ENCODE measurements at regions not wholly inside any gene's neighbourhood (a gene's known extent, or its start where the extent isn't known, plus 50 kb on each side); places are given as distances from the start of the nearest gene placed in this dataset.
A peak's percentile ranks its signal among the peaks of the same experiment; 100 is the strongest.

GRCh38 chr16:85162478-85163277 is 50.4 kb upstream of the CIBAR2 start:
- Histone ChIP-seq H3K27ac (ENCODE audit: low read depth, low read length) (no peak overlapping the region), H3K23ac (ENCODE audit: low read length) (no peak overlapping the region), H2BK120ac (ENCODE audit: insufficient read depth, low read length, poor library complexity) (no peak overlapping the region), H2BK12ac (ENCODE audit: low read length) (peak overlapping the region; percentile 29), H4K12ac (ENCODE audit: low read depth, low read length) (no peak overlapping the region), H3K27me3 (ENCODE audit: insufficient read depth, low read length) (no peaks in the 10 kb centered on the region), H3K4me2 (ENCODE audit: low read length) (no peak overlapping the region), H3K4me1 (ENCODE audit: control insufficient read depth in 1 of 2, insufficient read depth in 2 of 2, low read length in 2 of 2) (peaks cover 4 to 12% of the 10 kb centered on the region in 2 experiments), H3K4me3 (ENCODE audit: low read depth, low read length) (no peak overlapping the region), H3K9ac (ENCODE audit: low read length) (no peak overlapping the region), H2BK5ac (ENCODE audit: low read depth, low read length, poor library complexity) (no peak overlapping the region), H3K14ac (ENCODE audit: low read length) (peak overlapping the region; percentile 10), H2AK5ac (ENCODE audit: low read length) (no peak overlapping the region), H4K91ac (ENCODE audit: low read depth, low read length) (no peak overlapping the region), H3K79me1 (ENCODE audit: low read length) (peaks cover 2% of the 10 kb centered on the region), H2AFZ (ENCODE audit: insufficient read depth, low read length, poor library complexity) (no peak overlapping the region), H3K18ac (ENCODE audit: low read length) (no peak overlapping the region), H4K8ac (ENCODE audit: low read depth, low read length) (no peak overlapping the region), H3K4ac (ENCODE audit: low read depth, low read length) (no peak overlapping the region), H3K79me2 (ENCODE audit: control insufficient read depth, insufficient read depth, low read length, poor library complexity) (no peaks in the 10 kb centered on the region), H3K36me3 (ENCODE audit: control insufficient read depth in 1 of 2, insufficient read depth in 2 of 2, low read length in 2 of 2) (no peaks in the 10 kb centered on the region), H3K9me3 (ENCODE audit: insufficient read depth, low read depth, low read length) (no peaks in the 10 kb centered on the region)
- WGBS (ENCODE audit: extremely low coverage, insufficient coverage, insufficient read length): no CpG with 5 or more reads among the region's 36 CpGs
- peak in 1 of 2 donors; percentile 27 for DNase-seq

GRCh38 chr16:85163278-85164112 is 51.2 kb upstream of the CIBAR2 start:
- Histone ChIP-seq H3K4me3 (ENCODE audit: low read depth, low read length) (no peak overlapping the region), H2BK5ac (ENCODE audit: low read depth, low read length, poor library complexity) (no peak overlapping the region), H2AK5ac (ENCODE audit: low read length) (no peak overlapping the region), H3K18ac (ENCODE audit: low read length) (no peak overlapping the region), H3K36me3 (ENCODE audit: control insufficient read depth in 1 of 2, insufficient read depth in 2 of 2, low read length in 2 of 2) (no peaks in the 10 kb centered on the region), H3K79me1 (ENCODE audit: low read length) (no peaks in the 10 kb centered on the region), H3K9ac (ENCODE audit: low read length) (no peak overlapping the region), H4K91ac (ENCODE audit: low read depth, low read length) (no peak overlapping the region), H3K79me2 (ENCODE audit: control insufficient read depth, insufficient read depth, low read length, poor library complexity) (no peaks in the 10 kb centered on the region), H3K27ac (ENCODE audit: low read depth, low read length) (no peak overlapping the region), H3K27me3 (ENCODE audit: insufficient read depth, low read length) (no peaks in the 10 kb centered on the region), H2AFZ (ENCODE audit: insufficient read depth, low read length, poor library complexity) (no peak overlapping the region), H3K14ac (ENCODE audit: low read length) (no peak overlapping the region), H4K12ac (ENCODE audit: low read depth, low read length) (no peak overlapping the region), H3K4me2 (ENCODE audit: low read length) (no peak overlapping the region), H3K23ac (ENCODE audit: low read length) (no peak overlapping the region), H3K4me1 (ENCODE audit: control insufficient read depth in 1 of 2, insufficient read depth in 2 of 2, low read length in 2 of 2) (peaks cover 7 to 12% of the 10 kb centered on the region in 2 experiments), H2BK12ac (ENCODE audit: low read length) (no peak overlapping the region), H4K8ac (ENCODE audit: low read depth, low read length) (no peak overlapping the region), H2BK120ac (ENCODE audit: insufficient read depth, low read length, poor library complexity) (no peak overlapping the region), H3K4ac (ENCODE audit: low read depth, low read length) (no peak overlapping the region), H3K9me3 (ENCODE audit: insufficient read depth, low read depth, low read length) (no peaks in the 10 kb centered on the region)
- no CpG with 5 or more reads among the region's 22 CpGs for WGBS (ENCODE audit: extremely low coverage, insufficient coverage, insufficient read length)
- DNase-seq: no peak

GRCh38 chr16:85164431-85164830 is 52.2 kb upstream of the CIBAR2 start:
- Histone ChIP-seq H3K23ac (ENCODE audit: low read length) (no peak overlapping the region), H3K4me1 (ENCODE audit: control insufficient read depth in 1 of 2, insufficient read depth in 2 of 2, low read length in 2 of 2) (peaks cover 7 to 14% of the 10 kb centered on the region in 2 experiments), H3K18ac (ENCODE audit: low read length) (no peak overlapping the region), H2BK5ac (ENCODE audit: low read depth, low read length, poor library complexity) (no peak overlapping the region), H3K79me1 (ENCODE audit: low read length) (peaks cover under 1% of the 10 kb centered on the region), H2AK5ac (ENCODE audit: low read length) (no peak overlapping the region), H3K4me3 (ENCODE audit: low read depth, low read length) (no peak overlapping the region), H4K12ac (ENCODE audit: low read depth, low read length) (no peak overlapping the region), H3K27ac (ENCODE audit: low read depth, low read length) (no peak overlapping the region), H3K9ac (ENCODE audit: low read length) (no peak overlapping the region), H2AFZ (ENCODE audit: insufficient read depth, low read length, poor library complexity) (no peak overlapping the region), H2BK120ac (ENCODE audit: insufficient read depth, low read length, poor library complexity) (no peak overlapping the region), H3K27me3 (ENCODE audit: insufficient read depth, low read length) (no peaks in the 10 kb centered on the region), H3K79me2 (ENCODE audit: control insufficient read depth, insufficient read depth, low read length, poor library complexity) (no peaks in the 10 kb centered on the region), H3K14ac (ENCODE audit: low read length) (no peak overlapping the region), H3K4ac (ENCODE audit: low read depth, low read length) (no peak overlapping the region), H3K36me3 (ENCODE audit: control insufficient read depth in 1 of 2, insufficient read depth in 2 of 2, low read length in 2 of 2) (no peaks in the 10 kb centered on the region), H3K9me3 (ENCODE audit: insufficient read depth, low read depth, low read length) (no peaks in the 10 kb centered on the region), H4K8ac (ENCODE audit: low read depth, low read length) (no peak overlapping the region), H3K4me2 (ENCODE audit: low read length) (no peak overlapping the region), H4K91ac (ENCODE audit: low read depth, low read length) (no peak overlapping the region), H2BK12ac (ENCODE audit: low read length) (no peak overlapping the region)
- DNase-seq: no peak
- WGBS (ENCODE audit: extremely low coverage, insufficient coverage, insufficient read length): no CpG with 5 or more reads among the region's 3 CpGs

- H3K9ac ChIP-seq (ENCODE audit: low read length): no peak overlapping the region
- no peak overlapping the region for H2AK5ac ChIP-seq (ENCODE audit: low read length)
- H4K12ac ChIP-seq (ENCODE audit: low read depth, low read length): no peak overlapping the region
- H3K9me3 ChIP-seq (ENCODE audit: insufficient read depth, low read depth, low read length): no peaks in the 10 kb centered on the region
- H3K4me2 ChIP-seq (ENCODE audit: low read length): no peak overlapping the region
- H2AFZ ChIP-seq (ENCODE audit: insufficient read depth, low read length, poor library complexity): no peak overlapping the region
- no CpG with 5 or more reads among the region's 12 CpGs for WGBS (ENCODE audit: extremely low coverage, insufficient coverage, insufficient read length)
- no peak overlapping the region for H2BK5ac ChIP-seq (ENCODE audit: low read depth, low read length, poor library complexity)
- H3K36me3 ChIP-seq (ENCODE audit: control insufficient read depth in 1 of 2, insufficient read depth in 2 of 2, low read length in 2 of 2): no peaks in the 10 kb centered on the region
- peaks cover 6% of the 10 kb centered on the region for H3K79me1 ChIP-seq (ENCODE audit: low read length)
- no peak overlapping the region for H2BK12ac ChIP-seq (ENCODE audit: low read length)
- H3K4ac ChIP-seq (ENCODE audit: low read depth, low read length): no peak overlapping the region
- H4K8ac ChIP-seq (ENCODE audit: low read depth, low read length): no peak overlapping the region
- peaks cover 7 to 14% of the 10 kb centered on the region in 2 experiments for H3K4me1 ChIP-seq (ENCODE audit: control insufficient read depth in 1 of 2, insufficient read depth in 2 of 2, low read length in 2 of 2)
- no peak for DNase-seq
- no peak overlapping the region for H2BK120ac ChIP-seq (ENCODE audit: insufficient read depth, low read length, poor library complexity)
- H3K4me3 ChIP-seq (ENCODE audit: low read depth, low read length): no peak overlapping the region
- no peak overlapping the region for H3K27ac ChIP-seq (ENCODE audit: low read depth, low read length)
- H3K27me3 ChIP-seq (ENCODE audit: insufficient read depth, low read length): peaks cover 2% of the 10 kb centered on the region
- H3K23ac ChIP-seq (ENCODE audit: low read length): no peak overlapping the region
- no peak overlapping the region for H3K14ac ChIP-seq (ENCODE audit: low read length)
- H3K18ac ChIP-seq (ENCODE audit: low read length): no peak overlapping the region
- no peaks in the 10 kb centered on the region for H3K79me2 ChIP-seq (ENCODE audit: control insufficient read depth, insufficient read depth, low read length, poor library complexity)
- no peak overlapping the region for H4K91ac ChIP-seq (ENCODE audit: low read depth, low read length)
Observed at GRCh38 chr16:85164838-85165516, 52.7 kb upstream of the CIBAR2 start.

All from trophoblast cell (in vitro differentiated cells and primary cell).